ENCODE measurements at regions not wholly inside any gene's neighbourhood (a gene's known extent, or its start where the extent isn't known, plus 50 kb on each side); places are given as distances from the start of the nearest gene placed in this dataset.

GRCh38 chr13:94858856-94859255, 146.5 kb upstream of the SOX21 start (continued):
- TF ChIP-seq NFXL1 (CRISPR knock-in tag; IDR thresholded peaks at IDR 0.05) (no peak), ZNF764 (CRISPR knock-in tag; IDR thresholded peaks at IDR 0.05; ENCODE audit: low read depth) (no peak), POU5F1 (IDR thresholded peaks at IDR 0.05; ENCODE audit: borderline replicate concordance, low read depth, low read length, partially characterized antibody) (no peak), MED1 (CRISPR knock-in tag; IDR thresholded peaks at IDR 0.05; ENCODE audit: borderline replicate concordance) (no peak), NFATC3 (IDR thresholded peaks at IDR 0.05) (no peak)
- TF ChIP-seq, protein P1, sequence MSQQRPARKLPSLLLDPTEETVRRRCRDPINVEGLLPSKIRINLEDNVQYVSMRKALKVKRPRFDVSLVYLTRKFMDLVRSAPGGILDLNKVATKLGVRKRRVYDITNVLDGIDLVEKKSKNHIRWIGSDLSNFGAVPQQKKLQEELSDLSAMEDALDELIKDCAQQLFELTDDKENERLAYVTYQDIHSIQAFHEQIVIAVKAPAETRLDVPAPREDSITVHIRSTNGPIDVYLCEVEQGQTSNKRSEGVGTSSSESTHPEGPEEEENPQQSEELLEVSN (IDR thresholded peaks at IDR 0.05; ENCODE audit: borderline replicate concordance in 1 of 2, extremely low read depth in 1 of 2, insufficient read depth in 1 of 2, insufficient read length in 1 of 2, low read depth in 1 of 2, low read length in 1 of 2, poor library complexity in 1 of 2, severe bottlenecking in 1 of 2) = no peak
- TF ChIP-seq, protein P2, sequence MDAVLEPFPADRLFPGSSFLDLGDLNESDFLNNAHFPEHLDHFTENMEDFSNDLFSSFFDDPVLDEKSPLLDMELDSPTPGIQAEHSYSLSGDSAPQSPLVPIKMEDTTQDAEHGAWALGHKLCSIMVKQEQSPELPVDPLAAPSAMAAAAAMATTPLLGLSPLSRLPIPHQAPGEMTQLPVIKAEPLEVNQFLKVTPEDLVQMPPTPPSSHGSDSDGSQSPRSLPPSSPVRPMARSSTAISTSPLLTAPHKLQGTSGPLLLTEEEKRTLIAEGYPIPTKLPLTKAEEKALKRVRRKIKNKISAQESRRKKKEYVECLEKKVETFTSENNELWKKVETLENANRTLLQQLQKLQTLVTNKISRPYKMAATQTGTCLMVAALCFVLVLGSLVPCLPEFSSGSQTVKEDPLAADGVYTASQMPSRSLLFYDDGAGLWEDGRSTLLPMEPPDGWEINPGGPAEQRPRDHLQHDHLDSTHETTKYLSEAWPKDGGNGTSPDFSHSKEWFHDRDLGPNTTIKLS (IDR thresholded peaks at IDR 0.05; ENCODE audit: borderline replicate concordance, low read depth) = no peak

DNA sequence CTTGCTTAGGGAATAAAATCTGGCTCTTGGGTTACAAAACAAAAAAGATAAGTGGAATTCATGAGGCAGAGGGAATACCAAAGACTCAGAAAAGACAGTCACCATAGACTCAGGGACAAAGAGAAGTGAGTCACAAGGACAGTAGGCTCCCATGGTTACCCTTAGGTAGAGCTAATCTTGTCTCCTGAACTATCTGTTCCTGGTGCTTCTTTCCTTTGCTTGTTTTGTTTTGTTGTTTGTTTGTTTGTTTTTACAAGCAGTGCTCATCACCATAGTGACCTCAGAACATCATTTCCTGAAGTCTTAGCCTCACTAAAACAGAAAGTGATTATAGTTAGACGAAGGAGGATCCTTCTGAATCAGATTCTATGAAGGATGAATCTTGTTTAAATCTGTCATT, 142.3 kb upstream of the SOX21 start:
- no peaks in the 10 kb centered on the region for H3K9me3 ChIP-seq (replicated peaks; ENCODE audit: control insufficient read depth, insufficient read depth, low read depth, low read length)
- H3K4me2 ChIP-seq (ENCODE audit: insufficient read depth, low read length) = no peak overlapping the region
- H3K4me1 ChIP-seq (replicated peaks in 1 of 2; ENCODE audit: control insufficient read depth in 2 of 2, insufficient read depth in 2 of 2, low read length in 2 of 2) = no peaks in the 10 kb centered on the region; a peak in 1 of 5 replicates
- H3K4me3 ChIP-seq = no peak overlapping the region
- no peaks in the 10 kb centered on the region for H3K79me2 ChIP-seq (ENCODE audit: control insufficient read depth, insufficient read depth, low read length)
- no peak overlapping the region for H2AFZ ChIP-seq (ENCODE audit: low read depth, low read length)
- CTCF ChIA-PET (ENCODE audit: low intra/inter-chr PET ratio) = interaction anchor here (0.6 kb wide), 1 partner anchor 182 kb away, joined by 3 read pairs; no protein-coding TSS in a partner anchor
- POLR2A ChIA-PET = no interaction called here
- peaks cover 4 to 7% of the 10 kb centered on the region in 2 experiments; a peak in 3 of 5 replicates for H3K27me3 ChIP-seq (ENCODE audit: control insufficient read depth in 2 of 2, insufficient read depth in 2 of 2, low read length in 2 of 2)
- no peaks in the 10 kb centered on the region for H3K9me1 ChIP-seq (ENCODE audit: control insufficient read depth, insufficient read depth, low read length)
- in situ Hi-C loops (cut with MboI) (no loop called here), intact Hi-C loops (cut with micrococcal nuclease) (no loop called here)
- ATAC-seq = no peak
- TF ChIP-seq HIVEP1 (CRISPR knock-in tag; IDR thresholded peaks at IDR 0.05) (no peak), SMAD1 (IDR thresholded peaks at IDR 0.05; ENCODE audit: low read depth, low read length, partially characterized antibody) (no peak), ZNF324 (CRISPR knock-in tag; IDR thresholded peaks at IDR 0.05) (no peak), ZNF311 (CRISPR knock-in tag; IDR thresholded peaks at IDR 0.05) (no peak), U2AF2 (optimal IDR thresholded peaks at IDR 0.05; ENCODE audit: low read depth, low read length) (no peak)
- no peak for FAIRE-seq
- H3K9ac ChIP-seq (ENCODE audit: insufficient read depth in 1 of 2, low read depth in 2 of 2, low read length in 2 of 2) = no peak overlapping the region
- WGBS (ENCODE audit: insufficient coverage, low coverage, missing lambda C conversion rate) = 0% methylated on average over 1 of the region's 1 CpG
- BruUV-seq (replicated peaks) = no TSS peak
- H3K36me3 ChIP-seq (ENCODE audit: control insufficient read depth, insufficient read depth, low read length) = no peaks in the 10 kb centered on the region
- no peak for DNase-seq (ENCODE audit: extremely low read depth in 1 of 4, low spot score in 3 of 4)
- H4K20me1 ChIP-seq (replicated peaks; ENCODE audit: control insufficient read depth, insufficient read depth, low read length) = no peaks in the 10 kb centered on the region
- no peak overlapping the region for H3K27ac ChIP-seq (ENCODE audit: extremely low read depth, low read depth, low read length)

All from K562 (cell line).